ENCODE measurements at regions not wholly inside any gene's neighbourhood (a gene's known extent, or its start where the extent isn't known, plus 50 kb on each side); places are given as distances from the start of the nearest gene placed in this dataset.

- TF ChIP-seq ETS1 (IDR thresholded peaks at IDR 0.05) (no peak), STAT1 (IDR thresholded peaks at IDR 0.05; ENCODE audit: unreplicated experiment) (no peak), NANOG (IDR thresholded peaks at IDR 0.05; ENCODE audit: borderline replicate concordance) (no peak), ZNF331 (CRISPR knock-in tag; IDR thresholded peaks at IDR 0.05; ENCODE audit: low read depth) (no peak)
Measured at GRCh38 chr7:142540371-142540770, 208.9 kb upstream of the PRSS1 start (continued).

DNA sequence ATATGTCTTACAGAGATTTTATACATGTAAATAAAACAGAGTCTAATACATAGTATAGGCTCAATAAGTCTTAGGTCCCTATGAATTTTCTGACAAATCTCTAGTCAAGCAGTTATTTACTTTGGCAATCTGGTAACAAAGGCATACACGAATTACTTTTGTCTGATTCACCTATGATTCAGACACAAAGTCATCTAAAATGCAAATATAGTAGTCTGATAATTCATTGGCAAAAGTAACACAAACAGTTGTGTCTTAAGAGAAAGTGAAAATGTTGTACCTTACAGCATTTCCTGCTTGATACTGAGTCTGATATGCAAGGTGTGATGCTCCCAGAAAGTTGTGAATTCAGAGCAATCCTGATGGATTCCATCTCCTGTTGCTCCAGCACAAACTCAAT, 209.4 kb upstream of the PRSS1 start:
- Histone ChIP-seq H2AFZ (no peak overlapping the region), H3K36me3 (ENCODE audit: insufficient read depth) (no peaks in the 10 kb centered on the region), H3K9me2 (ENCODE audit: insufficient read depth) (no peaks in the 10 kb centered on the region), H3K4me1 (ENCODE audit: insufficient read depth) (no peaks in the 10 kb centered on the region), H3K4me2 (no peak overlapping the region), H3K27me3 (ENCODE audit: insufficient read depth) (no peaks in the 10 kb centered on the region), H4K20me1 (replicated peaks; ENCODE audit: insufficient read depth) (no peaks in the 10 kb centered on the region), H3K79me2 (replicated peaks; ENCODE audit: insufficient read depth) (no peaks in the 10 kb centered on the region), H3K27ac (ENCODE audit: low read depth) (no peak overlapping the region), H3F3A (replicated peaks; ENCODE audit: low read depth) (no peaks in the 10 kb centered on the region), H3K4me3 (no peak overlapping the region)
- no peak for ATAC-seq
- Mint-ChIP-seq H3K27ac (no peak overlapping the region), H3K27me3 (ENCODE audit: insufficient read depth, low read depth, poor library complexity) (peaks cover 2% of the 10 kb centered on the region), H3K4me1 (peaks cover 4% of the 10 kb centered on the region; the same call in 2 of the 3 replicates), H3K36me3 (ENCODE audit: low read depth) (no peaks in the 10 kb centered on the region), H3K9me3 (no peaks in the 10 kb centered on the region; the same call in 2 of the 3 replicates), H3K4me3 (no peak overlapping the region)
- no peak for DNase-seq (ENCODE audit: low spot score)
- TF ChIP-seq POLR2AphosphoS5 (IDR thresholded peaks at IDR 0.05; ENCODE audit: low read depth) (no peak), REST (IDR thresholded peaks at IDR 0.05; ENCODE audit: unreplicated experiment) (no peak), JUNB (IDR thresholded peaks at IDR 0.05; ENCODE audit: unreplicated experiment) (no peak), ZNF114 (CRISPR knock-in tag; IDR thresholded peaks at IDR 0.05) (no peak)

GRCh38 chr7:142537760-142538159, 211.5 kb upstream of the PRSS1 start:
- no peaks in the 10 kb centered on the region for H3F3A ChIP-seq (replicated peaks; ENCODE audit: low read depth)
- ATAC-seq = no peak
- H3K79me2 ChIP-seq (replicated peaks; ENCODE audit: insufficient read depth) = no peaks in the 10 kb centered on the region
- H3K9me3 Mint-ChIP-seq = no peaks in the 10 kb centered on the region
- no peaks in the 10 kb centered on the region for H3K27me3 Mint-ChIP-seq (ENCODE audit: insufficient read depth, low read depth, poor library complexity)
- H4K20me1 ChIP-seq (replicated peaks; ENCODE audit: insufficient read depth) = no peaks in the 10 kb centered on the region
- H3K4me2 ChIP-seq = no peak overlapping the region
- no peak overlapping the region for H2AFZ ChIP-seq
- no peaks in the 10 kb centered on the region for H3K36me3 ChIP-seq (ENCODE audit: insufficient read depth)
- DNase-seq (ENCODE audit: low spot score) = no peak
- no peaks in the 10 kb centered on the region for H3K36me3 Mint-ChIP-seq (ENCODE audit: low read depth)
- H3K9me2 ChIP-seq (ENCODE audit: insufficient read depth) = no peaks in the 10 kb centered on the region
- no peak overlapping the region for H3K4me3 ChIP-seq
- H3K27ac Mint-ChIP-seq = no peak overlapping the region
- peaks cover 5% of the 10 kb centered on the region; the same call in 2 of the 3 replicates for H3K4me1 Mint-ChIP-seq
- no peak overlapping the region for H3K4me3 Mint-ChIP-seq
- H3K27ac ChIP-seq (ENCODE audit: low read depth) = no peak overlapping the region
- no peak for TF ChIP-seq CREB1 (CRISPR knock-in tag; IDR thresholded peaks at IDR 0.05; ENCODE audit: low read depth)
- no peak for TF ChIP-seq ETS1 (IDR thresholded peaks at IDR 0.05)
- TF ChIP-seq, protein P1, sequence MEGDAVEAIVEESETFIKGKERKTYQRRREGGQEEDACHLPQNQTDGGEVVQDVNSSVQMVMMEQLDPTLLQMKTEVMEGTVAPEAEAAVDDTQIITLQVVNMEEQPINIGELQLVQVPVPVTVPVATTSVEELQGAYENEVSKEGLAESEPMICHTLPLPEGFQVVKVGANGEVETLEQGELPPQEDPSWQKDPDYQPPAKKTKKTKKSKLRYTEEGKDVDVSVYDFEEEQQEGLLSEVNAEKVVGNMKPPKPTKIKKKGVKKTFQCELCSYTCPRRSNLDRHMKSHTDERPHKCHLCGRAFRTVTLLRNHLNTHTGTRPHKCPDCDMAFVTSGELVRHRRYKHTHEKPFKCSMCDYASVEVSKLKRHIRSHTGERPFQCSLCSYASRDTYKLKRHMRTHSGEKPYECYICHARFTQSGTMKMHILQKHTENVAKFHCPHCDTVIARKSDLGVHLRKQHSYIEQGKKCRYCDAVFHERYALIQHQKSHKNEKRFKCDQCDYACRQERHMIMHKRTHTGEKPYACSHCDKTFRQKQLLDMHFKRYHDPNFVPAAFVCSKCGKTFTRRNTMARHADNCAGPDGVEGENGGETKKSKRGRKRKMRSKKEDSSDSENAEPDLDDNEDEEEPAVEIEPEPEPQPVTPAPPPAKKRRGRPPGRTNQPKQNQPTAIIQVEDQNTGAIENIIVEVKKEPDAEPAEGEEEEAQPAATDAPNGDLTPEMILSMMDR (conservative IDR thresholded peaks at IDR 0.05; ENCODE audit: low read depth in 2 of 2) = no peak
- no peak for TF ChIP-seq POLR2AphosphoS5 (IDR thresholded peaks at IDR 0.05; ENCODE audit: low read depth)
- no peak for TF ChIP-seq ZNF114 (CRISPR knock-in tag; IDR thresholded peaks at IDR 0.05)
- no peak for TF ChIP-seq REST (IDR thresholded peaks at IDR 0.05; ENCODE audit: unreplicated experiment)
- TF ChIP-seq ZNF331 (CRISPR knock-in tag; IDR thresholded peaks at IDR 0.05; ENCODE audit: low read depth) = no peak
- TF ChIP-seq STAT1 (IDR thresholded peaks at IDR 0.05; ENCODE audit: unreplicated experiment) = no peak
- no peak for TF ChIP-seq NANOG (IDR thresholded peaks at IDR 0.05; ENCODE audit: borderline replicate concordance)
- H3K4me1 ChIP-seq (ENCODE audit: insufficient read depth) = no peaks in the 10 kb centered on the region
- no peaks in the 10 kb centered on the region for H3K27me3 ChIP-seq (ENCODE audit: insufficient read depth)

Measured in GM23338 (cell line).